Hematopoietic multipotent progenitor cell treated with erythropoietin and hydrocortisone succinate and interleukin-3 and kit ligand, for 4 days (in vitro differentiated cells): ENCODE measurements at regions not wholly inside any gene's neighbourhood (a gene's known extent, or its start where the extent isn't known, plus 50 kb on each side); places are given as distances from the start of the nearest gene placed in this dataset.

Source experiments
- DNase-seq: peaks from one replicate; pipeline ENCODE4 v3.0.0-alpha.2; 2015

DNA sequence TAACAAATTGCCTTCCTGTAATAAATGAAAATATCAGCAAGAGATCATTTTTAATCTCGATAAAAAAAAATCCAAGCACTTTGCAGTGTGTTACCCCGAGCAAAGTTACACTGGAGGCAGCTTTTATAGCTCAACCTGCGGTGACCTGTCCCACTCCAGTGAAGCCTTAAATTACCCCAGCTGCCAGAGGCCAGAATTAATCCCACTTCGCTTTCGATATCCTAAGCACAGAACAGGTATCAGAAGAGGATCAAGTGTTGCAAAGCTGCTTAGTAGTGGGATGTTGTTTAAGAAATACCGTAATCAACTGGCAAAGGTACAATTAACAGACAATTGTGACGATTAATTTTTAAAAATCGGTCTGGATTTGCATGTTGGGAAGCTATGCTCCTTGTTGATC, 314.0 kb downstream of the AGTPBP1 start:
- DNase-seq: no peak

DNA sequence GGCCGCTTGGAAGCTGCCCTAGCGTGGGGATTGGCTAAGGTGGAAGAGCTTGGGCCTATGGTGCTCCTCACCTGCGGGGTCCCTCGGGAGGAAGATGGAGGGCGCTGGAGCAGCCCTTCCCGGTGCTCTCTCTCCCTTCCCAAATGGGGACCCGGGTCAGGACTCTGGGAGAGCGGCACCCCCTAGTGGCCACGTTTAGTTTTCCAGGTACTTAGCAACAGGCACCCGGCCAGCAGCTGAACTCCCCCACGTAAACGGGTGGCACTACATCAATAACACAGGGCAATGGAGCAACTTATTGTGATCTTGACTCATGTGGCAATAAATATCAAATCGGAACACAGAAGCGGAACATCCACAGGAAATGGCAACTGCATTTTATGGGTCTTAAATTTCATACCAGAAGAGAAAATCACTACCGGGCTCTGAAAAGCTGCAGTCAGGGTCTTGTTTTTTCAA, 316.6 kb downstream of the AGTPBP1 start:
- DNase-seq: peak; percentile 73

DNA sequence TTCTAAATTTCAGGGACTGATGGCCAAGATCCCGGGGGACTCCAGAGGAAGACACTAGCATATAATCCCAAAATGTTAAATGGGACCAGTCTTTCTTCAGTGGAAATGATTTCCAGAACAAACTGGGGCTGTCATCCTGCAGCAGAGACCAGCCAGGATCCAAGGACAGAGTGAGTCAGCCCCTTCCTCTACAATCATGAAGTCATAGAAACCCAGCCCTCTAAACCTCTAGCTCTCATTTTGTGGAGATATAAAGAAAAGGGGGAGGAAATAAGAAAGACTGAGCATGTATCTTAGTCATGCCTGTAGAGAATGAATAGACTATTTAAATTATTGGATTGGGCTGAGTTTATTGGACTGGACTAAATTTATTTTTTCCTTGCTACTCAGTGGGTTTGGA, 318.3 kb downstream of the AGTPBP1 start:
- DNase-seq: no peak

DNA sequence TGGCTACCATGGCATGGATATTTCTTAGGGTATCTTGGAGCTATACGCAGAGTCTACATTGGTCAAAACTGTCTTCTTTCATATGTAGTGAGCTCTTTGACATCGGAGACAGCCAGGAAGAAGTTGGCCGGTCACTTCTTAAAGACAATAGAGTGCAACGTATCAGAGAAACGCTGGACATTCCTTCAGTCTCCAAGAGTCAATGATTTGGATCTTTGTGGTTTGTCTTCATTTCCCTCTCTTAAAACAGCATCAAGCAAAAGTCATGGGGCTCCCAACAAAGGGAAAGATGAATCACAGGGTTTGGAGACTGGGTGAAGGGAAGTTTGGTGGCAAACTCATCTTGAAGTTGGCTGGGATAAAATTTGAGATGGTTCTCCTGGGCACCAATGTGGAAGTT, 320.1 kb downstream of the AGTPBP1 start:
- DNase-seq: no peak

DNA sequence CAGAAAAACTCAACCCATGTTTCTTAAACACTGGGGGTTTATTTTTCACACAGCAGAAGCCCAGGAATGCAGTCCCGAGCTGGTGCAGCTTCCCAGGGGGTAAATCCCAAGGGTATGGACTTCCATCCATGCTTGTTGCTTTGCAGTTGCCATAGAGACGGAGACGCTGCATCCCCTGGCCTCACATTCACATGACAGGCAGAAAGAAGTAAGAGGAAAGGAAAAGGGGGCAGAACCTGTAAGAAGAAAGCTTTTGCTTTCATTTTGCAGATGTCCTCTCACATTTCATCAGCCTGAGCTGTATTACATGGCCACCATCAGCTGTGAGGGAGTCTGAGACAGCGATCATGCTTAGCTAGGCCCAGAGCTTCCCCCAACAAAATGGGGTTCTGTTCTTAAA, 321.0 kb downstream of the AGTPBP1 start:
- DNase-seq: no peak

DNA sequence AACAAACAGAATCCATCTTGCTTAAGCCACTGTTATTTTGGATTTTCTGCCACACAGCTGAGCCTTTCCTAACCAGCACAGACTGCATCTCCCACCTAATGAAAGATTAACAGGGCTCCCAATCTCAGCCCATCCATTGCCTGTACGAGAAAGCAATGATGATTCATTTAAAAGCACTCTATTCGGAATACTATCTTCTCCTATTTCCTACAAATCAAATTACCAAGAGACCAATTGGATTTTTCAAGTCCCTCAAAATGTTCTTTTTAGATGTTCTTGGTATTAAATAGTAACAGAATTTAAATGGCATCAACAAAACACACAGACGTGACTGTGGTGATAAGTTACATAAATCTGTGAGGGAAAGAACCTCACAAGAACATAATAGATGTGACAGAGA, 324.1 kb downstream of the AGTPBP1 start:
- DNase-seq: no peak

DNA sequence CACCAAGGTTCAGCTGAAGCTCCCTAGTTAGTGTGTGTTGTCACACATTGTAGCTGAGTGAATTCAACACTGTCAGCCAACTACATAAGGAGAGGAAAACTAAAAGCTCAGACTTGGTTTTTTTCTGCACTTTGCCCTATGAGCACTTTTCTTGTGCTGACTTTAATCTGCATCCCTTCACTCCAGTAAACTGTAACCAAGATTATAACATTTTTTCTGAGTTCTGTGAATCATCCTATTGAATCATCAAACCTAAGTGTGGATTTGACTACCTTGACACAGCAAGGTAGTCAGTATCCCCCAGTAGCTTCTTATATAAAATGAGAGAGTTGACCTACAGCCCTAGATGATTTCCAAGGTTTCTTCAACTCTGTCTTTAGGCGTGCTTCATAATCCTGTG, 325.0 kb downstream of the AGTPBP1 start:
- DNase-seq: no peak

DNA sequence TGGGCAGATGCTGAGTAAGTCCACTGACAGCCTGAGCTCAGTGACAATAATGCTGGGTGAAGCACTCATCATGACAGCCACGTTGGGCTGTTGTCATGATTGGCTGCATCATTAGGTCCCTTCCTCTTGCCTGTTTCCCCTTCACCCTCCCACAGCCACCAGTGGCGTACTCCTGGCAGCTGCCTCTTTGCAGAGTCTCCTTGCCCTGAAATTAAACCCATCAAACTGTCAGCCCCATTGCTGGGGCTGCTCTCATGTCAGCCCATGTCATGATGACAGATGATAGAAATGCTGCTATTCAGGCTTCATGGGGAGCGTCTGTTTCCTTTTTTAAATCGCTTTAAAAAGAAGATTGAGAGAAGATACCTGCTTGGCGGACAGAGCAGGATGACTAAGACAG, 327.4 kb downstream of the AGTPBP1 start:
- no peak for DNase-seq

DNA sequence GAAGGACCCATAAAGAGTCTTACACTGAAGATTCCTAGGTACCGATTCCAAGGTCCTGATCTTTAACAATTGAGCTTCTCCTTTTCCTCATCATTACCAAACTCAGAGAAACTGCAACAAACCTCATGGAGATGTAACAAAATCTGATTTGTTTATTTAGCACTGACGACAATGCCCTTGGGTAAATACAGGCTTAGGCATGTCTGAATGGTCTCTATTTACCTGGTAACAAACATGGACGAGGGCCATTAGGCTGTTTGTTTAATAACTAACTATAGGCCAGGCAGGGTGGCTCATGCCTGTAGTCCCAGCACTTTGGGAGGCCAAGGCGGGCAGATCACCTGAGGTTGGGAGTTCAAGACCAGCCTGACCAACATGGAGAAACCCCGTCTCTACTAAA, 333.3 kb downstream of the AGTPBP1 start:
- no peak for DNase-seq

DNA sequence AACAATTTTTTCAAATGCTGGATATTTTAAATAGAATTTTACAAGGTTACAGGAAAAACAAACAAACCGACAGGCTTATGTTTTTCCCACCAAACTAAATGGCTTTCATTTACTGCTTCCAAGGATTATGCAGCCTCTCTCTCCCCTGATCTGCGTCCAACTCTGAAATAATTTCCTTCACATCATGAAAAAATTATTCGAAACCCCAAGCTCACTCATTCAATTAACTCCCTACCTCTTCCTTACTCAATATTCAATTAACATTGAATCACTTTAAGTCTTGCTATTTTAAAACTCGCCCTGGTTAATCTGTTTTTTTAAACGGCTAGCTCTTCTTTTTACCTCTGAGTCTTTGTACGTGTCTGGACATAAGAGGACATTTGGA, 336.2 kb downstream of the AGTPBP1 start:
- DNase-seq: no peak

DNA sequence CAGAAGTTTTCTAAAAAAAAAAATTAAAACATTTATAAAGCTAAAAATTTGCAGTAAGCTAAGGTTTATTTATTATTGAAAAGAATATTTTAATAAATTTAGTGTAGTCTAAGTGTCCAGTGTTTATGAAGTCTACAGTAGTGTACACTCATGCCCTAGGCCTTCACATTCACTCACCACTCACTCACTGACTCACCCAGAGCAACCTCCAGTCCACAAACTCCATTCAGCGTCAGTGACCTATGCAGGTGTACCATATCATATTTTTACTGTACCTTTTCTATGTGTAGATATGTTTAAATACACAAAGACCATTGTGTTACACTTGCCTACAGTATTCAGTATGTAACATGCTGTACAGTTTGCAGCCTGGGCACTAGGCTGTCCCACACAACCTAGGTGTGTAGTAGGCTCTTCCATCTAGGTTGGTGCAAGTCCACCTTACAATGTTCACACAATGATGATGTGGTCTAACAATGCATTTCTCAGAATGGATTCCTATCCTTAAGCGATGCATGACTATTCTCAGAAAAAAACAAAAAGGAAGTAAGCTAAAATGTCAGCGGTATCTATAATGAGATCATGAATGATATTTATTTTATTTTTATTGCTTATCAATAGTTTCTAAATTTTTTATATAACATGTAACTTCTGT, 336.7 kb downstream of the AGTPBP1 start:
- DNase-seq: no peak

DNA sequence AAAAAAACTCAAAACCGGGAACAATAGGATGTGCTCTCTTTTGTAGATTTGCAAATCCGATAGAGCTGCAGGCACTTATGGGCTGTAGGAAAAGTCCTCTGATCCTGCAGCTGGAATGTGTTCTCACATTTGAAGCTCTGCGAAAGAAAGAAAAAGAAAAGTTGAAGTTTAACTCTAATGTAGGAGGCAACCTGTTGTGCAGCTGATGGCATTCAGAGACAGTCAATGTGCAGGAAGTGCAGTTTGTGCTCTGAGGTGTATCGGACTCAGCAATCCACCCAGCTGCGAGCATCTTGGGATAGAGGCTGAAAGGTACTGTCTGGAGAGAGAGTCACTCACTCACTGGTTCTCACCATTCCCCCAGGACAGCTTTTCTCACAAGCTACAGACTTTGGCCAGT, 339.2 kb downstream of the AGTPBP1 start:
- DNase-seq: no peak

DNA sequence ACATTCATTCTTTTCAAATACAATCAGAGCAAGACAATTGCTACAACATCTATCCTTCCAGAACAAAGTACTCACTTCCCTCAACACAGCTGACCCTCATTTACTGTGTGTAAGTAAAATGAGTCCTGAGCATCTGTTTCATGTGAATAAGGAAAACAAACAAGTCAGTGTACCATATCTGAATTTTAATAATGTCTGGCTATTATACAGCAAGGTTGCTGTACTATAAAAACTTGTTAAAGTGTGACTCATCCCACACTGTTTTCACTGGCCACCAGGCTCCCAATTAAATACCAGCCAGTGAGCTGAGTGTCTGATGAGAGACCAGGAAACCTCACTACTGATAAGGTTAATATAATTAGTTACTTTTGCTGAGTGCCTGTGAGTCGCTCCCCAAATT, 339.8 kb downstream of the AGTPBP1 start:
- DNase-seq: peak; percentile 8

DNA sequence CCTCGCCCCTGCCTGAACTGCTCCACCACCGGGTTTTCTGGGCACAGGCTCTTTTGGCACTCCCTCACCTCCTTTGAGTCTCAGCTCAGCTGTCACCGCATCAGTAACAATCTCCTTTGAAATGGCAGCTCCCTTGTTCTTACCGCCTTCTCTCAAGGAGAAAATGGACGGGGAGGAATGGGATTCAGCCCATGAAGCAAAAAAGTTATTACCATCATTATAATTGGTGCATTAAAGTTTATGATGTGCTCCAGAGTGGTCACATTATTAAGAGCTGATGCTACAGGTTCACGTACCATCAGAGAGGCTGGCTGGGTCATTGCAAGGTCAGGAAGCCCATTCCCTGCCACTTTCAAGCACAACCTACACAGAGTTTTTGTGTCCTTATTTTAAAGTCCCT, 344.7 kb downstream of the AGTPBP1 start:
- no peak for DNase-seq

DNA sequence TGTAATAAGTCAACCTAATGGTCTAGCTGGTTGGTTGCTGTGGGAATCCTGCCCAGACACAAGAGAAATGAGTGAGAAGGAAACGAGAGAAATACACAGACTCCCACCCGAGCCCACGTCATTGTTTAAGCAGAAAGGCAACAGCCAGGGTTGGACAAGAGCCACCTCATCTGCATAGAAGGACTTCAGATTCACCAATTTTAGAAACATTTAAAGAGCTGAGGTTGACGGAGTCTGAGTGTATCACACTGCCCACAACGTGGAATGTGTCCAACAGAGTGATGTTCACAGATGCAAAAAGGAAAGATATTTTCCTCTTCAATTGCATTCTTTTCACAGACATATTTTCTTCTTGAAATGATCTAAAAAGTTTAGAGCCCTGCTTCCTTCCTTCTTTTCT, 349.5 kb downstream of the AGTPBP1 start:
- no peak for DNase-seq

DNA sequence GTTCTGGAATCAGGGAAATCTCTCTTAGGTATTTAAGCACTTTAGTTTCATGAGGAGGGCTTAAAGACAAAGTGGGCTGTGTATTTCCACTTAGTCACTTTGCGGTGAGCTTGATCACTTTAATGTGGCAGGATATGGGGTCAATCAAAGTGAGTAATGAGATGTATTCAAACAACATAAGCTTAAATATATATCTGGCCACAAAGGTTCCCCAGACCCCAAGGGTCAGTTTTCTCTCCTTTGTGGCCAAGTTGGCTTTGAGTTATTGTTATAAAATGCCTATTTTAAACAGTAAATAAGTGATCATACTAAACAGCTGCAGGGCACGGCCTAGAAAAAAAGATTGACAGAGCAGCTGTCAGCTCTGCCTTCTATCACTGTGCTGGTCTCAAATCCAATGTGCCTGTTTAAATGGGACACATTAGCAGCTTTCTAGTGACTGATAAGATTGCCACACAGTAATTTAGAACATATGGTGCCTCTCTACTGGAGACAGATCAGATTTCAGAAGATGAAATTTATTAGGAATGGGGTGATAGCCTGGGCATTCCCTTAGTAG, 363.9 kb downstream of the AGTPBP1 start:
- DNase-seq: no peak

DNA sequence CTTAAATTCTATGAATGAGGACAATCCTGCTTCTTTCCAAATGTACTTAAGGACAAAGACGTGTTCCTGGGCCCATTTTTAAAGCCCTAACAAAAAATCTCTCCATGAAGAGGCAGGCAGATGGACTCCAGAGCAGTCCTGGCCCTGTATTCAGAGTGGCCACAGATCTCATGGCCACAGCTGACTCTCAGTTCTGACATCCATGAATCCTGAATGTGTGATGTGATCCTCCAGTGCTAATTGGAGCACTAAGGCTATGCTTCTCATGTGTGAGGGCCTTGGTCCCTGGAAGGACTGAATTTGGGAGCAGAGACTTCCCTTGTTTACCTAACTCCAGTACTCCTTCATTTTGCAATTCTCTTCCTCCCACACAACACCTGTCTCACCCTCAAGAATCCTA, 373.0 kb downstream of the AGTPBP1 start:
- no peak for DNase-seq

DNA sequence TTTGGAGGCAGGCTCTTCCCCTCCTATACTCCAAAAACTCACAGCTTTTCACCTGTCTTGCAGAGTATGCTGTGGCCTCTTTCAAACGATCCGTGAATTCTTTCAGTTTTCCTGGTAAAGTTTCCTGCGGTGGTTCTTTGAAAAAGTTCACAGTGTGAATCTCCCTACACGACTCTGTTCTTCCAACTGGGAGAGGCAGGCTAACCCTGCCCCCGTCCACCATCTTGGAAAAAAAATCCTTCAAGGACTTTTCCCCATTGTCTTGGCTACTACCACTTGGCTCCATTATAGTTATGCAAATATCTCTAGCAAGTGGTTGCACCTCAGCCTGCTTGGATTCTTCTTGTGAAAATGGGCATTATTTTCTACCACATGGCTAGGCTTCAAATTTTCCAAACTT, 382.6 kb downstream of the AGTPBP1 start:
- DNase-seq: no peak

DNA sequence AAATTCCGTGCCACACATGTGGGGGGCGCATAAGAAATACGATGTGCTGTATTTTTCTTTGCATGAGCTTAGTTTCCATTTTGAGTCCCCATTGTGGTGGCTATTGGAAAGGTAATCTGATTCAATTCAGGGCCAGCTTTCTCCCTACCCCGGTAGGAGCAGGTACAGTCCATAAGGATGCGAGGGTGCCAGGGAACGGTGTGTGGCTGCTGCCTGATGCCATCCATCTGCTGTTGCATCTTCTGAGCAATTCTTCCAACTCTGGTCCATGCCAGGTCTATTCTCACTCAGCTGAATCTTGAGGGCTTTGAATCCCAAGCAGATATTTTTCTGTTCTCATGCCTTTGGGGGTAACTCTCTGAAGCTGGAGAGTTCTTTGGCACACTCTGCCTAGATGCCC, 392.7 kb downstream of the AGTPBP1 start:
- DNase-seq: no peak

DNA sequence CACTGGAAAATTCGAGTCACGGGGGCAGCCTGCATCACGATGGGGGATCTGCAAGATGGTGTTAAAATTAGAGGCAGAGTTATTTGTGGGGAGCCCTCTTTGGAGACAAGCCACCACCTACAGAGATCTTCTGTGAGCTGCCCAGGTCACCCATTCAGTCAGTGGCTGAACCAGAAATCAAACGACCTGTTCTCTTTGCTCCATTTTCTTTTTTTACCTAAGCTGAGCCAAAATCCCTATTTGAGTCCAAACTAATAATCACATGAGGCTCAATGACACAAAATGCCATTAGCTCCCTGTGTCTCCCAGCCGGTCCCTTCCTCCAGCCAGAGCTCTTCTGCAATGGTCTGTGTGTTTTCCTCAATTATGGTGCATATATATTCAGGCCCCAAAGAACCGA, 394.2 kb downstream of the AGTPBP1 start:
- no peak for DNase-seq

DNA sequence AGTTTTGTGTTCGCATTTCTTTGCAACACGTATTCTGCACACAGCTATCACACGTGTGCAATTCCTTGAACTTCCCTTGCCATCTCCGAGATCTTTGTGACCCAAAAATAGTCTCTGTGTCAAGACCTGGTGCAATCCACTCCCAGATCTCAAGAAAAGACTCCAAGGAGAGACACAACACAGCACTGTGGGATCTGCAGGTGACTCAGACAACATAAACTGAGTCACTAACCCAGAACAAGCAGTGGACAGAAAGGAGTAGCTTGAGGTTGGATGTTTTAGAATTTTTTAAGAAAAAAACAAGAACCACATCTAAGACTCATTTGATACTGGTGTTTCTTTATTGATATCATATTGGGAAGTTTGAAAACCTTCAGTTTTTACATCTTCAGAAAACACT, 396.9 kb downstream of the AGTPBP1 start:
- no peak for DNase-seq

DNA sequence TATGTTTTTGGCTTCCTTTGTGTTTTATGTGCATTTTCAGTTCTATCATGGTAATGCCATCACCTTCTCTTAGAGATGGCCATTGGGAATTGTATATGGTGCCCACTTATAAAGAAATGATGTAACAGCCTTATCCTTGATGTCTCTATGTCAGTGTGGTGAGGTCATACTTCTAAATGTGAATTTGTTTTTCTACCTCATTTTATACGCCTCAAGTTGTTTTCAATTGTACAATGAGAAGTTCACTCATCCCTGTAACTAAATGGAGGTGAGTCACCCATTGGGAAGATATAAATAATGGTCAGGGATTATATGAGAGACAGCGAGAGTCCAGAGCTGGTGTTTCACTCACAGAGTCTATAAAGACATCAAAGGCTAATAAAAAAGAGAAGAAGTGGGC, 402.4 kb downstream of the AGTPBP1 start:
- DNase-seq: no peak

DNA sequence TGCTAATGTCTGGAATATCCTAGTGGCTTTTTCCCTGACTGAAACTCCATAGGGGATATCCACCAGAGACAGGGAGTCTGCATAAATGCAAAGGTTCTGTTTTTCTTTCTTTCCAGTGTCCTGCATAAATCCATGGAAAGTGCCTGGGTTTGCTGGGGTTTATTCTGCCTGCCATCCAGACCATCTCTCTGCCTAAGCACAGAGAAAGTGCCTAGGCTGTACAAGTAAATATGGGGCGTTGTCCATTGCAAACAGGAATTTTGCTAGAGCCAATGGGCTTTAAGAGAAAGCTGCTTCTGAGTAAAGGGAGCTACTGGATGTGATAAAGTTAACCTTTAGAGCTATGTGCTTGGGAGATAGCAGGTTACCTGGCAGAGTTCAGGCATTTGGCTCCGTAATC, 407.5 kb downstream of the AGTPBP1 start:
- no peak for DNase-seq

DNA sequence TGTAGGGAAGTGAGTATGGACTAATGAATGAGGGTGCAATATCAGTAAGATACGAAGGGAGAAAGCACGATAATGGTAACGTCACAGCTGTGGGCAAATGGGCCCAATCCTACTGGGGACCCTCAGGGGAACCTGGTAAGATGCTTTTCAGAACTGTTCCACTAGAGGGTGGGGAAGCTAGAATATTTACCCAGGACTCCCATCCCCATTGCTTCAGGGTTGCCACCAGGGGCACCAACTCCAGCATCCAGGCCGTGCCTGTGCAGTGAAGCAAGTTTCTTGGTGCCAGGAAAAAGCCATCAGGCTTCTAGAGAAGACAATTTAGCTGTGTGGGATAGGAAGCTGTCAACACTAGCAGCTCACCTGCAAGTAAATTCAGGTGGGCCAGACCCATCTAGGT, 409.3 kb downstream of the AGTPBP1 start:
- peak; percentile 40 for DNase-seq

DNA sequence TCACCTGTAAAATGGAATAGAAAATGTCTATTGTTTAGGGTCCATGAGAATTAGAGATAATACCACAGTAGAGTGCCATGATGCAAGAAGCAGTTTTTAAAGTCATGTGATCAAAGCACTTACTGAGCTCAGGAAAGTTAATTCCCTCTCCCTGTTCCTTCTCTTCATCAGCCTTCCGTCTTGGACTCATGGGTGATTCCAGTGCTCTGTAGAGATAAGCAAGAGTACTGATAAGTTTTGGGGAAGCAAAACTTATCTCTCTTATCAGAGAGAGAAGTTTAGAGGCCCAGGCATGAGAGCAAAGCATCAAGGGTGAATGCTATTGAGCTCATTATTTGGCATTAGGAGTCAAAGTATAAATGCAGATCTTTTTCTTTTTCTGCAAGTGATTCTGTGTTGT, 410.1 kb downstream of the AGTPBP1 start:
- DNase-seq: peak; percentile 6
